ENCODE measurements at regions not wholly inside any gene's neighbourhood (a gene's known extent, or its start where the extent isn't known, plus 50 kb on each side); places are given as distances from the start of the nearest gene placed in this dataset.

DNA sequence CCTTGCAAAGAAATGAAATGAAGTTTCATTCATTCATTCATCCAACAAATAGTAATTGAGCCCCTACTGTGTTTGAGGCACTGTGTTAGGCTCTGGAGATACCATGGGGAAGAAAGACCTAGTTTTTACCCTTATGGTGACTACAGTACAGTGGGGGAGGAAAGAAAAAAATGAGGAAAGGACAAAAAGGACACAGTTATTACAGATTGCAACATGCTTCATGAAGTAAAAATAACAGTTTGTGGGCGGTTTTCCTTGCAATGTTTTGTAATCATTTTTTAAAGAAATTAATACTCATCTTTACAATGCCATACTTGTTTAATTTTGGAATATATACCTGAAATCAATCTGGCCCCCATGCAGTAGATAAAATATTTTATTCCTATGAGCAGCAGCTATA is 120.3 kb downstream of the TM2D1 start:
- CTCF ChIA-PET = no interaction called here
- POLR2A ChIA-PET = no interaction called here

DNA sequence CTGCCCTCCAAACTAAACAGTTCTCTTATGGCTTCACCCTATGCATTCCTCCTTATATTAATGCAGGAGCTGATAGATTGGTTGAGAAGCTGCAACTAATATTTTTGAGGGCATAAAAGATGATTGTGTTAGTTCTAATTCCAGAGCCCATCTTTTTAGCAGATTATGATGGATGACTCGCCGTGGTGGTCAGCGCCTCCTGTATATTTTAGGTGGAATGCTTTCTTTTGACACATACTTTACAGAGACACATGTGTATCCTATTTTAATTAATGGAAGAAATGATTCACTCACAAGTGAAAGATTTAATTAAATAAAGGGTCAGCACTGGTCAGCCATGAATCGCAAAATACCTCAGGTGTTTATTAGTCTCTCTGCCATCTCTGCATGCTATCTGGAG is 120.7 kb downstream of the TM2D1 start:
- DNase-seq (ENCODE audit: low read depth, low spot score) = no peak
- ChIA-PET POLR2A (no interaction called here), CTCF (interaction anchor here (1.7 kb wide), 1 partner anchor 16 kb away, joined by 5 read pairs; no protein-coding TSS in a partner anchor)
- TF ChIP-seq, protein P1, sequence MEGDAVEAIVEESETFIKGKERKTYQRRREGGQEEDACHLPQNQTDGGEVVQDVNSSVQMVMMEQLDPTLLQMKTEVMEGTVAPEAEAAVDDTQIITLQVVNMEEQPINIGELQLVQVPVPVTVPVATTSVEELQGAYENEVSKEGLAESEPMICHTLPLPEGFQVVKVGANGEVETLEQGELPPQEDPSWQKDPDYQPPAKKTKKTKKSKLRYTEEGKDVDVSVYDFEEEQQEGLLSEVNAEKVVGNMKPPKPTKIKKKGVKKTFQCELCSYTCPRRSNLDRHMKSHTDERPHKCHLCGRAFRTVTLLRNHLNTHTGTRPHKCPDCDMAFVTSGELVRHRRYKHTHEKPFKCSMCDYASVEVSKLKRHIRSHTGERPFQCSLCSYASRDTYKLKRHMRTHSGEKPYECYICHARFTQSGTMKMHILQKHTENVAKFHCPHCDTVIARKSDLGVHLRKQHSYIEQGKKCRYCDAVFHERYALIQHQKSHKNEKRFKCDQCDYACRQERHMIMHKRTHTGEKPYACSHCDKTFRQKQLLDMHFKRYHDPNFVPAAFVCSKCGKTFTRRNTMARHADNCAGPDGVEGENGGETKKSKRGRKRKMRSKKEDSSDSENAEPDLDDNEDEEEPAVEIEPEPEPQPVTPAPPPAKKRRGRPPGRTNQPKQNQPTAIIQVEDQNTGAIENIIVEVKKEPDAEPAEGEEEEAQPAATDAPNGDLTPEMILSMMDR (IDR thresholded peaks at IDR 0.05; ENCODE audit: insufficient read depth, low read length, missing control alignments) = no peak
- H3K4me3 ChIP-seq (ENCODE audit: low read depth, low read length) = no peak overlapping the region

More for the DNA sequence above, 120.3 kb downstream of the TM2D1 start:
- no peak for DNase-seq (ENCODE audit: low read depth, low spot score)
- no peak overlapping the region for H3K4me3 ChIP-seq (ENCODE audit: low read depth, low read length)
- TF ChIP-seq, protein P1 (IDR thresholded peaks at IDR 0.05; ENCODE audit: insufficient read depth, low read length, missing control alignments) = no peak

DNA sequence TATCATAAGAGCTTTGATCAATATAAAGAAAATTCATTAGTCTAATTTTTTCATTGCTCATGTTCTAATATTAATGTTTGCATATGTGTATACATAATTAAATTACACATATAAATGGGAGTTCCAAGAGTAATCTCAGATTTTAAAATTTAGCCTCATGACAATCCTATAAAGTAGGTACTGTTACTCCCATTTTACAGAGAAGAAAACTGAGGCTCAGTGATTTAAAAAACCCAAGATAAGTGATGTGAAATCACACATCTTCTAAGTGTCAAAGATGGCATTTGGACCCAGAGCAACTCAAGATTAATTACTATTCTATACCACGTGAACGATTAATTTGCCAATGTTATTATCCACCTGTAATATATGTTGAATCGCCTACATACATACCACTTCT is 122.3 kb downstream of the TM2D1 start:
- no peak overlapping the region for H3K4me3 ChIP-seq (ENCODE audit: low read depth, low read length)
- CTCF ChIA-PET = interaction anchor here (1.7 kb wide), 1 partner anchor 14 kb away, joined by 5 read pairs; no protein-coding TSS in a partner anchor
- DNase-seq (ENCODE audit: low read depth, low spot score) = no peak

DNA sequence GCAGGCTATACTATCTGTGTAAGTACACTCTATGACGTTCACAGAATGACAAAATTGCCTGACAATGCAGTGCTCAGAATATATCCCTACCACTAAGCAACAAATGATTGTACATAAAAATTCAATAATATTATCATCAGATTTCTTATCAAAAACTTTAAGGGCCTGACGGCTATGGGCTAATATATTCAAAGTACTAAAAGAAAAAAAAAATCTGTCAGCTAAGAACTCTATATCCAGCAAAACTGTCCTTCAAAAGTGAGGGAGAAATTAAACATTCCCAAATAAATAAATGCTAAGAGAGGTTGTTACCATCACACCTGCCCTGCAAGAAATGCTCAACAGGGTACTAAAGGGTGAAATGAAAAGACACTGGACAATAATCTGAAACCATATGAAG is 127.3 kb downstream of the TM2D1 start:
- H3K4me3 ChIP-seq (ENCODE audit: low read depth, low read length) = no peak overlapping the region
- DNase-seq (ENCODE audit: low read depth, low spot score) = no peak
- TF ChIP-seq, protein P1 (IDR thresholded peaks at IDR 0.05; ENCODE audit: insufficient read depth, low read length, missing control alignments) = no peak
- ChIA-PET POLR2A (no interaction called here), CTCF (interaction anchor here (0.7 kb wide), 2 partner anchors 9 to 548 kb away, joined by 3 read pairs; no protein-coding TSS in a partner anchor)

More for the DNA sequence above, 122.3 kb downstream of the TM2D1 start:
- TF ChIP-seq, protein P1 (IDR thresholded peaks at IDR 0.05; ENCODE audit: insufficient read depth, low read length, missing control alignments) = no peak
- POLR2A ChIA-PET = no interaction called here

DNA sequence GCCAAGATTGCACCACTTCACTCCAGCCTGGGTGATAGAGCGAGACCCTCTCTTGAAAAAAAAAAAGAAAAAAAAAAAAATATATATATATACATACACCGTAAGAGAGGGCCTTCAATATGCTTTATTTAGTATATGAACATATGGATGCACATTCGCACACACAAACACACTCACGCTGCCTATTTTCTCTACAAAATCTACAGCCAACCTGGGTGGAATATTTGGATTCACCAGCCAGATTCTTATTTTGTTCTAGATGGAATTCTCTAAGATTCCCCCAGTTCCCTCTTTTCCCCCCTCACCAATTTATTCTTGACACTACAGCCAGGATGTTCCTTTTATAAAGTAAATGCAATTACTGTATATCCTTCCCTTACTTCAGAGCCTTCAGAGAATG is 131.6 kb downstream of the TM2D1 start:
- POLR2A ChIA-PET = no interaction called here

DNA sequence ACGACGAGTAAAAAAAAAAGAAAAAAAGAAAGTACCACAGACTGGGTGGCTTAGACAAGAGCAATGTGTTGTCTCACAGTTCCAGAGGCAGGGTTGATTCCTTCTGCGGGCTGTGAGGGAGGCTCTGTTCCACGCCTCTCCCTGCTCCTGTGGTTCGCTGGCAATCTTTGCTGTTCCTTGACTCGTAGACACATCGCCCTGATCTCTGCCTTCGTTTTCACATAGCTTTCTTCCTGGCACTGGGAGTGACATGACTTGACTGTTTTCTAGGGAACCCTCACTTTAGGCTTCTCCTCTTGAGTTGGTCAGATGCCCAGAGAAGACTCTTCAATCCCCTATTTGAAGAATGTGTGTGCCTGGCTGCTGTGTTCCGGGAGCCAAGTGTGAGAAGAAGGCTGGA is 133.6 kb downstream of the TM2D1 start:
- ChIA-PET CTCF (interaction anchor here (1.4 to 1.9 kb wide), 2 partner anchors 39 to 261 kb away, joined by 3 to 5 read pairs; no protein-coding TSS in a partner anchor), POLR2A (no interaction called here)
- H3K4me3 ChIP-seq (ENCODE audit: low read depth, low read length) = no peak overlapping the region
- no peak for DNase-seq (ENCODE audit: low read depth, low spot score)
- TF ChIP-seq, protein P1 (IDR thresholded peaks at IDR 0.05; ENCODE audit: insufficient read depth, low read length, missing control alignments) = no peak

More for the DNA sequence above, 131.6 kb downstream of the TM2D1 start:
- DNase-seq (ENCODE audit: low read depth, low spot score) = no peak
- TF ChIP-seq, protein P1 (IDR thresholded peaks at IDR 0.05; ENCODE audit: insufficient read depth, low read length, missing control alignments) = no peak
- CTCF ChIA-PET = no interaction called here
- H3K4me3 ChIP-seq (ENCODE audit: low read depth, low read length) = no peak overlapping the region
